ENCODE measurements at regions not wholly inside any gene's neighbourhood (a gene's known extent, or its start where the extent isn't known, plus 50 kb on each side); places are given as distances from the start of the nearest gene placed in this dataset.
"Not testable (repeated sequence)": the region's sequence is repeated elsewhere in the genome, so short reads cannot be mapped to it uniquely, and the experiment has no call there.

- DNase-seq = peak; percentile 2
Measured at GRCh38 chr13:18741696-18742095, 439.9 kb downstream of the TUBA3C start.

GRCh38 chr13:18739310-18739709 is 442.3 kb downstream of the TUBA3C start:
- DNase-seq = no peak

- not testable (repeated sequence) for DNase-seq
Measured at GRCh38 chr13:18738086-18738485, 443.5 kb downstream of the TUBA3C start.

- DNase-seq = not testable (repeated sequence)
Measured at GRCh38 chr13:18727138-18727537, 454.5 kb downstream of the TUBA3C start.

DNA sequence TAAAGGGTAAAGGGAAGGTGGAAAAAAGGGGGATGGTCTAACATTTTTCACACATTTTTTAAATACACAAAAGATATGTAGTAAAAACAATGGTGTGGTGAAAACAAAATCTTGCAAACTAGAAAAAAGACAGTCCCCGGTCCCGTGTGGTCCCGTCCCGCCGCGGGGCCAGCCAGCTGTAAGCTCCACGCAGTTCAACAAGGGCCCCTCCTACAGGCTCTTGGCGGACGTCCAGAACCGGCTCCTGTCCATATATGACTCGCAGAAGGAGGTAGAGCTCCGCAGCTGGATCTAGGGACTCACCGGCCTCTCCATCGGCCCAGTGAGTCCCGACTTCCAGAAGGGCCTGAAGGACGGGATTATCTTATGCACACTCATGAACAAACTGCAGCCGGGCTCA is 455.1 kb downstream of the TUBA3C start:
- DNase-seq = not testable (repeated sequence)

DNA sequence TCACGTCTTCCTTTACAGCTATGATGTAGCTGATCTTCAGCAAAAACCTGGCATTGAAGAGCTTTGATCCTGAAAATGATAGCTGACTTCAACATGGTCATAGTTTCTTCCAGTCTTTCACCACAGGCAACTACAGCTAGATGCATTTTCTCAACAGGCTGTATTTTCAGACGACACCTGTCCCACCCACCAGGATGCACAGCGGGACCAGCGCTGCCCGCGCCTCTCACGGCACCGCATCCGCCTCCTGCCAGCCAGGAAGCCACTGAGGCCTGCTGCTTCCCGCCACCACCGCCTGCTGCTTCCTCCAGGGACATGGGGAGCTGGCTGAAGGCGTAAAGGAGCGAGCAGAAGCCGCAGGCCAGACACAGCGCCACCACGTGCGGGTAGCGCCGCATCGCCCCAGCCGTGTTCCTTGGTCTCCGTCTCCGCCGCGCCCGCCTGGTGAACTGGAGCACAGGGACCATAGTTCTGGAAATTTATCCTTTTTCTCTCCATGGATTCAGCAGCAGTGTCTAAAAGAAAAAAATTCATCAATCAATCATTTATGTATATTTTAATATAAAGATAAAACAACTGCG is 456.3 kb downstream of the TUBA3C start:
- DNase-seq = not testable (repeated sequence)

DNA sequence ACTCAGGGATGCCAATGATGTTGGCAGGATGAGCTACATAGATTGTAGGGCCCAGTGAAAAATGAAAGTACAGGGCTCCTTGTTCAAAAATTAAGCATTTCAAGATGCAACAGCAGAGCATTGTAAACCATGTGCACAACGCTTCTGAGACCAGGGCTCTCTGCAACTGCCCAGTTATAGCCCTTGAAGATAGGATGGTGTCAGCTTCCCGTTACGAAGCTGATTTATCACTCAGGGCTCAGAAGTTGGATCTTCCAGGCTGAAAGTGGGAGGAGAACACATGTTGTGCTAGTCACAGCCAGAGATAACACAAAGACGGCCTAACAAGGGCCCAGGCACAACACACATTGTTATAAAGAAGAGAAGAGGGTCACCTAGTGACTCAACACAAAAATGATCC is 466.7 kb downstream of the TUBA3C start:
- DNase-seq = no peak

DNA sequence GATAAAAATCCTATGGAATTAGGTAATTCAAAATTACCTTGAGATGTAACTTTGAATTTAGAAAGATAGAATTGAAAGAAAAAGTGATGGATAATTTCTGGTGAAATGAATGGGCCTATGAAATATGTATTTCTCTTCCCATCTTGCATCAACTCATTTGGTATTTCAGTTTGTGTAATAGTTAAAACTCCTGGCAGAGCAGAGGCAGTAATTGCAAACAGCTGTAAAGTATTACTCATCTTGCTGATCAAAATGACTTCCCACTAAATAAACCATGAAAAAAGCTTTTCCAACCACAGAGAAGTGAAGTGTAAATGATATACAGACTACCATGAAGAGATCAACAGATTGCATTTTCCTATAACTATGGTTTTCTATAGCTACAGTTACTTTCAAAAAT is 471.0 kb downstream of the TUBA3C start:
- not testable (repeated sequence) for DNase-seq

DNA sequence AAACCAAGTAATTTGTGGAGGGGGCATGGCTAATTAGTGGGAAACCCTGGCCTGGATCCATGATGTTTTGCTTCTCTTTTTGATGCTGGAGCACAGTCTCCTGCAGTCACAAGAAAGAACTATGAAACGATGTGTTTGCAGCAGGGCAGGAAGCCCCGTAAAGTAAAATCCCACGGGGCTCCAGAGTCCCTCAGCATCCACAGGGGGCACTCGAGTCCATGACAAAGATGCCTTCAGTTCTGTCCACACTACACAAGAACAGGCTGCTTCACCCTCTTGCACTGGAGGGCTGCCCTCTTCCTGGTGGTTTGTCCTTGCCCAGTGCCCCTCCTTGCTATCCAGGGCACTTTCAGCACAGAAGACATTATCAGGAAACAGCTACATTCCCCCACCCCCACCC is 475.1 kb downstream of the TUBA3C start:
- DNase-seq = peak; percentile 2

- not testable (repeated sequence) for DNase-seq
Measured at GRCh38 chr13:18702464-18703247, 479.0 kb downstream of the TUBA3C start.

DNA sequence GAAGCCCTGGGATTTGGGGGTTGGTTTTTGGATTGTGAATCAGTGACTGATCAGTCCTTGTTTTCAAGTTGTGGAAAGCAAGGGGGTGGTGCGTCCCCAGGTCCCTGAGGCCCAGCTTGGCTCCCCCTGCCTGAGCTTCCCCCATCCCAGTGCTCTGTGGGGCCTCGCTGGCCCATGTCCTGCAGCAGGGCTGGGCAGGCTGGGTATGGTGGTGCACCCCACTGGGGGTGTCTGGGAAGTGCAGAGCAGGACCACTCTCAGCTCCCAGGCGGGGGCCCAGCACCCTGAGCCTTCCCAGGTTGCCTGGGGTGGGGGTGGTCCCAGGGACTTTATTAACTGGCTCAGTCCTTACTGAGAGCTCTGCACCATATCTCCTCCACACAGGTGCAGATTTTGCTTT is 483.3 kb downstream of the TUBA3C start:
- DNase-seq = not testable (repeated sequence)

DNA sequence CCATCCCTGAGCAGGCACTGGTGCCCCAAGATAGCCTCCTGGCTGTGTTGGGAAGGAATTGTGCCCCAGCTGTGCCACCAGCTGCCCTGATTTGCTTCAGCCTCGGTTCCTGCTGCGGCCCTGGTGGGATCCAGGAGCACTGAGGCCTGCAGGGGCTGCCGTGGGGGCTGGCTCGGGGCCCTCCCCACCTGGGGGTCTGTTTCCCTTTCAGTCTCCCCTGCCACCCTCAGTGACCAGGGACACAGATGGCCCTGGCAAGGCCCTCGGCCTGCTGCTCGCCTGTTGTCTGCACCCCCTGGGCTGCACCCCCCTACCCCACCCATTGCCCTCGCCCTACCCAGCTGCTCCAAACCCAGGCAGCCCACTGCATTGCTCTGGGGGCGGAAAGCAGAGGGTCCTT is 483.8 kb downstream of the TUBA3C start:
- not testable (repeated sequence) for DNase-seq

DNA sequence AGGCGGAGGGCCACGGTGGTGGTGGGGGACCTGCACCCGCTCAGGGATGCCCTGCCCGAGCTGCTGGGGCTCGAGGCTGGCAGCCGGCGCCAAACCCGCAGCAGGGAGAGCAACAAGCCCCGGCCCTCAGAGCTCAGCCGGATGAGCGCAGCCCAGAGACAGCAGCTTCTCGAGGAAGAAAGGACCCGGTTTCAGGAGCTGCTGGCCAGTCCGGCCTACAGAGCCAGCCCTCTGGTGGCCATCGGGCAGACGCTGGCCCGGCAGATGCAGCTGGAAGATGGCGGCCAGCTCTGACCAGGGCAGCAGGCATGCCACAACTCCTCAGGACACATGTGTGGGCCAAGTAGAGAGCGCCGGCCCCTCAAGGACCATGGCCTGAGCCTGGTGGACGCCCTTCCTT is 484.4 kb downstream of the TUBA3C start:
- DNase-seq = not testable (repeated sequence)

DNA sequence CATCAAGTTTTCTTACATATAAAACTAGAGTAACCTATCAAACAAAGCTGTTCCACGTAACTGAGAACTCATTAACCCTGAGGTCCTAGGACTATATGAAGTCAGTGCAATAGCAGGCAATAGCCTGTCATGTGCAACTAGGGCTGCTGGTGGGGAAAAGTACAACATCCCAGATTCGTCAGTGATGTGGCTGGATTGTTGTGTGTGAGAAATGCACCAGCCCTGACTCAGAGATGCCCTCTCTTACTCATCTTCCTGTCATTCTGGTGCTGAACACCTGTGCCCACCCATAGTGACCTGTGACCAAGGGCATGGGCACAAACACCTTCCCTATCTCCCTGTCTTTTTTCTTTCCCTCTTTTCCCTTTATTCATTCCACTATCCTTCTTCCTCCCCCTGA is 504.2 kb downstream of the TUBA3C start:
- not testable (repeated sequence) for DNase-seq

DNA sequence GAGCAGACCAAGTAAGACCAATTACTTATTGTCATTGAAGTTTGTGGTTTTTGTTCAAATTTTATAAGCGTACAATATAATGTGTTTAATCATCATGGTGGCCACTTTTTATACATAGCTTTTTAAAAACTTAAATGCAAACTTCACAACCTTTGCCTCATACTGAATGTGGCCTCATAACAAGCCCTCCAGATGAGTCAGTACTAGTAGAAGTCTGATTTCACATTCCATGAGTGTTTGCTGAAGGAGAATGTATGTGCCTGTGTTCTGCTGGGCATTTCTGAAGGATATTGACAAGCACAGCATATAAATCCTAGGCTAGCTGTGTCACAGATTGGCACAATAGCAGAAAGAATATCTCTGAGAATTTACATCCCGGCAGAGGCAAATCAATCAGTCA is 506.4 kb downstream of the TUBA3C start:
- DNase-seq = not testable (repeated sequence)

- not testable (repeated sequence) for DNase-seq
Measured at GRCh38 chr13:18673794-18674193, 507.8 kb downstream of the TUBA3C start.

GRCh38 chr13:18666585-18666984 is 515.0 kb downstream of the TUBA3C start:
- not testable (repeated sequence) for DNase-seq

GRCh38 chr13:18665716-18666115 is 515.9 kb downstream of the TUBA3C start:
- DNase-seq = not testable (repeated sequence)

- DNase-seq = not testable (repeated sequence)
Measured at GRCh38 chr13:18665124-18665523, 516.5 kb downstream of the TUBA3C start.

- not testable (repeated sequence) for DNase-seq
Measured at GRCh38 chr13:18663222-18663621, 518.4 kb downstream of the TUBA3C start.

DNA sequence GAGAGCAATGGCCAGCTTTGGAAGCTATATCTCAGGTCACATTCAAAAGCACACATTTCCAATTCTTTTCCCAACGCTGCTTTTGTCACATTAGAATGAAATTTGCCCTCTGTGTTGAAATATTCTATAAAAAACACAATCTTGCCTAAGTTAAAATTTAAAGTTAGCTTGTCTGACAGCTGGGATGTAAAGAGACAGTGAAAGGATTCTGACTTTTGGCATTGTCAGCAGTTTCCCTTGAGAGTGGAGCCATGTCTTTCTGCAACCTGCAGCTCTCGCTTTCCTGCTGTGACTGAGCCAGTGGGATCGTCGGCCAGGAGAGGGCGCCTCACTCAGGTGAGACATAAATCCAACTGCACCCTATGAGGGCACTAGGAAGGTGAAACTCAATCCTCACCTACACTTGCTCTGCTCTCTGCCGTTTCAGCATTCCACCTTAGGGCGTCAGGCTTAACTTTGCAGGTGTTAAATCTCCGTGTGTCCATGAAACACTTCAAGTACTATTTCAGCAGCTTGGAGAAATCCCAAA is 537.9 kb downstream of the TUBA3C start:
- DNase-seq = peak; percentile 30

DNA sequence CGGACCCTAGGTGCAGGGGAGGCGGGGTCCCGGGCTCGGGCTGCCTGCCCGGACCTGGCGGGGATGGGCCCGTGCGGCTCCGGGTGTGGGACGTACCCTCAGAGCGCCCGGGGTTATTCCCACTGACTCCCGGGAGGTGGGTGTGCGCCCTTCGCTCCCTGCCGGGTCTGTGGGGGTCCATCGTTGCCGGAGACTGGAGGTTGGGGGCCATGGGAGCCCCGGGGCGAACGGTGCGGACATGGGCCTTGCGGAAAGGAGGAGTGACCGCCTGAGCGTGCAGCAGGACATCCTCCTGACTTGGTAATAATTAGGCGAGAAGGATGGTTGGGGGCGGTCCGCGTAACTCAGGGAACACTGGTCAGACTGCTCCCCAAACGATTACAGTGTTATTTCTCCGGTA is 552.7 kb downstream of the TUBA3C start:
- DNase-seq = not testable (repeated sequence)

GRCh38 chr13:18628428-18628827 is 553.2 kb downstream of the TUBA3C start:
- no peak for DNase-seq

DNA sequence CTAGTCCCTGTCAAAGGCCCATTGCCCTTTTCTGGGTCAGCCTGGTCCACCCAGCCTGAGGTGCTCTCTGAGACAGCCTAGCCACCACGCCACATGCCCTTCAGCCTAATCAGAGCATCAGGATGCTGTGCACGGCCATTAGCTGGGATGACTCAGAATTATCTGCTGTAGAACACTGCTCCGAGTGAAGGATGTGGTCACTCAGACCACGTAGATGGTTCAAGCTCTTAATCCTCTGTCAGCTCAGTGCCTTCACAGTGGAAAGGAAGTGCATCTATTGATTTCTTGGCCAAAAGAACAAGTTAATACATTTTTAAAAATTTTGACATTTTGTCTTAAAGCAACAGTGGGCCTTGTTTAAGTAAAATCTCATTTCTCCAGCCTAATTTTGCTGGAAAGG is 557.6 kb downstream of the TUBA3C start:
- not testable (repeated sequence) for DNase-seq

Measured in RPMI8226 (cell line).